Activated CD8-positive, alpha-beta memory T cell treated with anti-CD3 and anti-CD28 coated beads for 36 hours (primary cell): ENCODE measurements at regions not wholly inside any gene's neighbourhood (a gene's known extent, or its start where the extent isn't known, plus 50 kb on each side); places are given as distances from the start of the nearest gene placed in this dataset.

ENCODE experiments used
- CTCF ChIA-PET: fragments of 350-600 bp; sonication (Branson Sonifier 250); formaldehyde crosslinking; loops from one replicate; lab custom pipeline; 2021; ENCODE audit warnings: antibody characterized with exemption; lab: Charles Lee
- POLR2A ChIA-PET: fragments of 350-600 bp; sonication (Branson Sonifier 250); formaldehyde crosslinking; loops from one replicate; lab custom pipeline; 2021; ENCODE audit warnings: antibody characterized with exemption; lab: Charles Lee

DNA sequence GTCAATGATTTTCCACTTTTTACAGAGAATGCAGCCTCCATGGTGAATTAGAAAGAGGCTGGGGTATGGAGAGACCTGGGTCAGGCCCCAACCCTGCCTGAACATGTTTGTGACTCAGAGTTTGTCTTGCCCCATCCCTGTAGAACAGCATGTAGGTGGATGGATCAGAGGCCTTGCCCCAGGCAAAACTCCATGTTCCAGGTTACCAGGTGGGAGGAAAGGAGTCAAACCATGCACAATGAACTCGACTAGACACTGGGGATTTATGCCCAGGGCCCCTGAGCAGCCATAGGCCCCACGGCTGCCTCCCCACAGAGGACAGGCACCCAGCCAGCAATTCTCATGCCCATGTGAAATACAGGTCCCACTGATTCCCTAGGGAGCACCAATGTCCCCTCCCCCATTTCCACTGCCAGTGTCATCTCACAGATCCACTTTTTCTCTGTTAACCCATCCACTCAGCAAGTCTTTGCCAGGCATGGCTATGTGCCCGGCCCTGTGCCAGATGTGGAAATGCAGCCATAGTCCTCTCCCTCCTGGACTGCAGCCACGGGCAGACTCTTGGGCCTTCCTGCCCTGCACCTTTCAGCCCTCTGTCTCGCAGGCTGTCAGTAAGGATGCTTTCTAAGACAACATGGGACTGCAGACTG, 737.8 kb upstream of the HS6ST1 start:
- POLR2A ChIA-PET: no interaction called here
- CTCF ChIA-PET: no interaction called here

DNA sequence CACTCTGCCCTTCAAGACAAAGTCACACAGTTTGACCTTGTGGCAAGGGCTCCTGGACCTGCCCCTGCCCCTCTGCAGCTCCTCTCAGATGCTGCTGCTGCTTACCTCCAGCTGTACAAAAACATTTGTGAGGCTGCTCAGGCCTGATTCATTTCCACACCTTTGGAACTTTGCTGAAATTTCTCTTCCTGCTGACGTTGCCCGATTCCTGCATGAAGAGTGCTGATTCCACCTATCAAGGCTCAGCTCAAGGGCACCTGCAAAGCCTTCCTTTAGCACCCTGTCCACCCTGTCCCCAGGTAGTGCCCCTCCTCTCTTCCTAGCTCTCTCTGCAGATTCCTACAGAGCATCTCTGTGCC, 738.3 kb upstream of the HS6ST1 start:
- ChIA-PET CTCF (no interaction called here), POLR2A (no interaction called here)

DNA sequence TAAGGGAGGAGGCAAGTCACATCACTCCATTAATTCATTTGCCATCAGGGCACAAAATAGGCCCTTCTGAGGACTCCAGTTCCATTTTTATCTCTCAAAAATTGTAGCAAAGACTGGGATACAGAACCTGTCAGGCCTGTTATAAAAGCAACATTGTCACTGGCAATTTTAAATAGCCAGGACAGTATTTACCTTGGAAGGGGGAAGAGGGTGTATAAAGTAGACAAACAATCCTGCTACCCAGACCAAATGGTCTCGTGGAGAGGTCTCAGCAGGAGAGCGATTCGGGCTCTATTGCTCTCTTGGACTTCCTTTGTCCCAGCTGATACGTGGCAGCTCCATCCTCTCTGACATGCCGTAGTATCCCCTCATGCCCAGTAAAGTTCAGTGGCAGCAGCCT, 740.3 kb upstream of the HS6ST1 start:
- CTCF ChIA-PET: no interaction called here

DNA sequence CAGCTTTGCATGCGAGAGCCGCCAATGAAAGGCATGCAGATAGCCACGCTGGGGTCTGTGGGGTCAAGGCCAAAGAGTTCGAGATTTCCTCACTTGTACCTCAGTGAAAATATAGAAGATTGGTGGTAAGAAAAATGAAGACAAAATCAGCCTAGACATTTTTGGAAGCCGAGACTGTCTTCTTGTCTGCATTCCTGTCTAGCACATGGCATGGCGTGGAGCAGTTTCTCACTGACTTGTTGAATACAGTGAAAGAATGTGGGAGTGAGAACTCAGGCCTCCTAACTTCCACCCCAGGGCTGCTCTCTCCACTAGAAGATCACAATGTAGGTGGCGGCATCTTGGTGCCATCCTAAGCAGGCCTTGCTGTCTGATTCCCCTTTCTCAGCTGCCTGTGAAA, 740.8 kb upstream of the HS6ST1 start:
- ChIA-PET POLR2A (no interaction called here), CTCF (no interaction called here)

More for the DNA sequence above, 740.3 kb upstream of the HS6ST1 start:
- POLR2A ChIA-PET: no interaction called here

DNA sequence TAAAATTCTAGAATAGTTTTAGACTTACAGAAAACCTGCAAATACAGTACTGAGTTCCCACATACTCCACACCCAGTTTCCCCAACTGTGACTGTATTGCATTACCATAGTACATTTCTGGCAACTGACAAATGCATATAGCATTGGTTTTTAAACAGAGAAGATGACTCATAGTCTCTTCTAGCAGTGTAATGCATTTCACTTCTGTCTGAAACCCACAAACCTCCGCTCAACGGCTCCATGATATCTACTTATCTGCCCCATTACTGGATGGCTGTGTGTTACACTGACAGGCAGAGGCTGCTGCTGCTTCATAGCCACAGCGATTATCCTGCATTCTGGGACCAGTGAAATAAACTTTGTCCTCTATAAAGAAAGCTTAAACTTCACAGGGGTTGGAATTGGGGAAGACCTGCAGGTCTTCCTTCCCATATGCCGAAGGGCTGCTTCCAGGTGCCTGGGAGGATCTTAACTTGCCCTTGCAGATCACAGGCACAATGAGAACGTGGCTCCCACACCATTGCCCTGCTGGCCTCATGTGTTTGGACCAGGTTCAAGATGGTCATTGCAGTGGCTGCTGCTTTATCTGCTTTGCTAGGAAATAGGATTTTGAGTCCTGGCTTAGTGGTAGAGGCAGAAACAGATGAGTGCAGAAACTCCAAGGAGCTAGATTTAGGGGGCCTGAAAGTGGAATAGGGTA, 742.6 kb upstream of the HS6ST1 start:
- CTCF ChIA-PET: no interaction called here
- POLR2A ChIA-PET: no interaction called here

DNA sequence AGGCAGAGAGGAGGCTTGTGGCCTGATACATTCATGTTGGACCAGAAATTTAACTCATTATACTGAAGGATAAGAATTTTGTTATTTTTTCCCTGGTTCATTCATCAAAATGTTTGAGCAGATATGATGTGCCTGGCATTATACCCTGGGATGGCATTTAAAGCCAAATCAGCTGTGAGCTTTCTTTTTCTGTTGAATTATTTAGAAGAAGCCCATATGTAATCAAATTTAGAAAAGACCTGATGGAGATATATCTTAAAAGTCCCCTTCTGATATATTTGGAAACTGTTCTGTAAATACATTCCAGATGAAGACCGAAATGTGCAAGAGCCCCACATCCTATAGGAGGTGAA, 743.1 kb upstream of the HS6ST1 start:
- ChIA-PET CTCF (no interaction called here), POLR2A (no interaction called here)

DNA sequence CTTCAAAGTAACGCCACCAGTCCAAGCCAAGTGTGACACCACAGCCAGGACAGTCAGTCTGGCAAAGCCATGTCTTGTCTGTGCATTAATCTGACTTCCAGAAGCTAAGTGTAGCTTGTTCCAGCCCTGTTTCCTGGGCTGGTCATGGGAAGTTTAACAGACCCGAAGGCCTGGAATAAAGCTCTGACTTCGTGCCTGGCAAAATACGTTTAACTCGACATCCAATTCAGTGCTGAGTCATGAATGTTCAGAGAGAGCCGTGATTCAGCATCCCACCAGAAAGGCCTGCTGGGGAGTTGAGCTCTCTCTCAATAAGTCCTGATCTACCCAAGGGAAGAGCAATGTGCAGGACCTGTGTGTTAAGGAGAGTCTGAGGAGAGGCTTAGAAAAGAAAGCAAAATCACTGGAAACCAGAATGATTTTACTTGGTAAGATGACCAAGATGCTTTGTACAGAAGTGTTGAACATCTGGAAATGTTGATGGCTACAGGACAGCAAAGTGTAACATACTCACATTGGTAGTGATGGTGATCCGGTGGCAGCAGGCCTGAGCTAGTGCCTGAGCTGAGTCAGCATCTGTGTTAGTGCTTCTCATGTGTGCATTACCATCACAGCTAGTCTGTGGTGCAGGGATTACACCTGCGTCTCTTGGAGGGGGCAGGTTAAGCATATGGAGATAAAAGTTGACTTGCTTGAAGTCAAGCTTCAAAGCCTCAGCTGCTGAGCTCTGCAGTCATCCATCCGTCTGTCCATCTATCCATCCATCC, 743.7 kb upstream of the HS6ST1 start:
- POLR2A ChIA-PET: no interaction called here
- CTCF ChIA-PET: no interaction called here

DNA sequence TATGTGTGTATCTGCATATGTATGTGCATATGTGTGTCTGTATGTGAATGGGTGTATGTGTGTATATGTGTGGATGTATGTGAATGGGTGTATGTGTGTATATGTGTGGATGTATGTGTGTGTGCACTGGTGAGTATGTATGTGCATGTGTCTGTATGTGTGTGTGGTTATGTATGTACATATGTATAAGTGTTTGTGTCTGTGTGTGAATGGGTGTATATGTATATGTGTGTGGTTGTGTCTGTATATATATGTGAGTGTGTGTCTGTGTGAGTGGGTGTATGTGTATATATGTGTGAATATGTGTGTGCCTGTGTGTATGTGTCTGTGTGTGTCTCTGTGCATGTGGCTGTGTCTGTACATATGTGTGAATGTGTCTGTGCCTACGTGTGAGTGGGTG, 748.4 kb upstream of the HS6ST1 start:
- CTCF ChIA-PET: no interaction called here
- POLR2A ChIA-PET: no interaction called here

DNA sequence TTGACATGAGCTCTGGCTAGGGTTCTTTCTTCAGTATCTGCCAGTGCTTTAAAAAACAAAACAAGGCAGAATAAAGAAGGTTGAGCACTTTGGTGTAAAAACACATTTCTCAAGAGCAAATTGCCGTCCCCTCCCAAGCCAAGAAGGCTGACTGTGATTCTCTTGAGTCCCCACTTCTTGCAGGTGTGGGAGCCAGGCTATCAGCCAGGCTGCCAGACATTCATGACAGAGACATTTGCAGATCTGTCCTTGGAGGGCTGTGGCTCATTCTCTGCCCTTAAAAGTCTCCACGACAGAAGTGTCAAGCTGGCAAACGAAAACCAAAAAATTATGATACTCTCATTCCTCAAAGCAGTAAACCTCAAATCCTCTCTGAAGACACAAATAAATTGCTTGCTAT, 749.3 kb upstream of the HS6ST1 start:
- ChIA-PET CTCF (no interaction called here), POLR2A (no interaction called here)

DNA sequence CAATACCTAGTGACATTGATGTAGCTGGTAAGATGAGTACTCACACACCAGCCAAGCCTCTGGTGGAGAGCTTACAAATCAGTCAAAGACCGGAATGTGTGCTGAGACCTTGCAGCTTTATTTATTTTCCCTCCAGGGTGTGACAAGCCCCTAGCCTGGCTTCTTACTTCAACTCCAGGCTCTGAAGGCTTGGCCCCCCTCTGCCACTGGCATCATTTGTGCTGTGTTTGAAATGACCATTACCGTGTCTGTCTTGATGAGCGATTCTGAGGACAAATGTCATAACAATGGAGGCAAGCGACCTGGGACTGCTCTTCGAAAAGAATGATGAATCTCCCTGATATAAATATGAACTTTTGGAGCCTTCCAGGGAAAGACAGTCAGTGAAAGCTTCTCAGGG, 749.9 kb upstream of the HS6ST1 start:
- ChIA-PET CTCF (no interaction called here), POLR2A (no interaction called here)

DNA sequence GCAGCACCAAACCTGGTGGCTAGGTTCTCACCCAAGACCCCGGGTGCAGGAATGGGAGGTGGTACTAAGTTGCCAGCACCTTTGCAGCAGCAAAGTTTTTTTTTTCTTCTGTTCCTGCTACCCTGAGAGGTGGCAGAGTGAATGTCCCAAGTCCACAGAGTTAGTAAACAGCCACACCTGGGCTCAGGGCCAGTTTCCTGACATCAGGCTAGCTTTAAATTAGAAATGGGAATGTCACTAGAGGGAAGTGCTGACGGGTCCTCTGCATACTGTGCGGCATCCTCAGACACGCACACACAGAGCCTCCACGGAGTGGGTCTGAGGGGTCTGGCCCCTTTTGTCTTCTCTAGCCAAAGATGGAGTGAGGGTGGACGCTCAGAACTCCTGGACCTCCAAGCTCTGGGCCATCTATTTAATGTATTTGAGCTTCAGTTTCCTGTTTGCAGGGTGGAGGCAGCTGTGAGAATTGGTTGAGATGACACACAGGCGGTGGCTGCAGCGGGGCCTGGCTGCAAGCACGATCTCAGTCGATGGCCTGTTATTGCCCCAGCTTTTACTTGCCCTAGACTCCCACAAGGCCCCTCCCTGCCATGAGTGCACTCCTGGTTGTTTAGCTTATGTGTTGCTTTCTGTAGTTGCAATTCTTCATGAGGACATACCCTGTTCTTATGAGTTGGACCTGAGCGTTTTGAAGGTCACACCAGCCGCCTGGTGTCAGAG, 751.4 kb upstream of the HS6ST1 start:
- CTCF ChIA-PET: no interaction called here
- POLR2A ChIA-PET: no interaction called here

DNA sequence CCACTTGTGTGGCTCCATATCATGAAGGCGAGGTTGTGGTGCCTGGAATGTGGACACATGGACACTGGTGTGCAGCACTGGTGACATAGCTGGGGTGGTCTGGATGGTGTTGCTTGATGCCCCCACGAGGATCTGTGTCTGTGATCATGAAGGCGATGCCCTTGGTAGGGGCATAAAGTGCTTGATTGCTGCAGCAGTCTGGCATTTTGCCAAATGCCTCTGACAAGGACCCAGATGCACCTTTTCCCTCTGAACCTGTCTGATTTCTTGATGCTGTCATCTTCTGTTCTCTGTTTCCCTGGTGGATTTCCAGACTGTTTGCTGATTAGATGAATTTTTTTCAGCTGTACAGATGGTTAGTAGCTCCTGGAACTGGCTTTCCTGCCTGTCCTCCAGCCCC, 752.0 kb upstream of the HS6ST1 start:
- ChIA-PET CTCF (no interaction called here), POLR2A (no interaction called here)

DNA sequence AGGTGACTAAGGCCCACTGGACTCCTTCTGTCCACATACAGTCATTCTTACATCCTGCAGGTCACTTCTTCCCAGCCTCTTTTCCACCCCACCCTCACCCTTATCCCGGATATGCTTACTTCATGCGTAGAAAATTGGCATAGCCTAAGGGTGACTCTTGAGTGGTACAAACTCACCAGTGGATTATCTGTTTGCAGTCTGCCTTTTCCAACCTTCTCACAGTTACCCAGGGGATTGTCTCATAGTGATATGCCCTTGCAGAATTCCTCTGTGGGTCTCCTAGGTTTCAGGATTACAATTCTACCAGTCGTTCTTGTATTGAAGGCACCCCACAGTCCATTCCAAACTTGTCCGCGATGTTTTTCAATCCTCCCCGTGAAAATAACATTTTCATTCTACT, 752.9 kb upstream of the HS6ST1 start:
- ChIA-PET POLR2A (no interaction called here), CTCF (no interaction called here)

DNA sequence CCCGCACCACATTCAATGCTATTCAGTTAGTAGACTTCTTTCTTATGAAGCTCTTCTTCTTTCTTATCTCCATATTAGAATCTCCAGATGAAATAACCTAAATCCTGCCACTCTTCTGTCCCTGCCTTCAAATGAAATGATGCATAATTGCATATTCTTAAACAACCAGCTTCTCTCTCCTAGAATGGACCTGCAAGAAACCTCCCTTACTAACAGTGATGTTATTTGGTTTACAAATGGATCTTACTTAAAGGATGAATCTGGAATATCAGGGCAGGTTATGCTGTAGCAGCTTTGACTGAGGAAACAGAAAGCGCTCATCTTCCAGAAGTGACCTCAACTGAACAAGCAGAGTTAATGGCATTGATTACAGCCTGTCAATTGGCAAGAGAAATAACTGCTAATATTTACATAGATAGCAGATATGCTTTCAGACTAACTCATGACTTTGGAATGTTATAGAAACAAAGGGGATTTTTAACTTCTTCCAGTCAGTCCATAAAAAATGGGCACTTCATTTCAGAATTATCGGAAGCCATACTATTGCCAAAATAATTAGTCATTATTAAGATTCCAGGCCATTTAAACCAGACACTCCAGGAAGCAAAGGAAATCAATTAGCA, 755.7 kb upstream of the HS6ST1 start:
- POLR2A ChIA-PET: no interaction called here
- CTCF ChIA-PET: no interaction called here

DNA sequence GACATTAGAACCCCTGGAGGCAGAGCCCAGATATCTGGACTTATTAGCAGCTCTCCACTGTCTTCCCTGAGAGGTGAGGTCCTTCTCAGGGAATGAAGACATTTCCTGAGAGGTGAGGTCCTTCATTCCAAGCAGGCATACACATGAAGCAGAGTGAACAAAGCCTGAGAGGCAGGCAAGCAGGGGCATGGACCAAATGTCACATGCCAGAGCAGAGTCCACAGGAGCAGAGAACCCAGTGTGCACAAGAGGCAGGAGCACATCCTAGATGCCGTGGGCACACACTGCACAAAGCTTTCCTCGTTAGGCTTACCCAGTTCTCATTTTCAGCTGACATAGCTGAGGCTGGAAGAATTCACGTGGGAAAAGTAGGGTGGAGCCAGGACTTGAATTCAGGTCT, 759.9 kb upstream of the HS6ST1 start:
- ChIA-PET CTCF (no interaction called here), POLR2A (interaction anchor here (0.7 kb wide), 1 partner anchor 508 kb away, joined by 7 read pairs; no protein-coding TSS in a partner anchor)

DNA sequence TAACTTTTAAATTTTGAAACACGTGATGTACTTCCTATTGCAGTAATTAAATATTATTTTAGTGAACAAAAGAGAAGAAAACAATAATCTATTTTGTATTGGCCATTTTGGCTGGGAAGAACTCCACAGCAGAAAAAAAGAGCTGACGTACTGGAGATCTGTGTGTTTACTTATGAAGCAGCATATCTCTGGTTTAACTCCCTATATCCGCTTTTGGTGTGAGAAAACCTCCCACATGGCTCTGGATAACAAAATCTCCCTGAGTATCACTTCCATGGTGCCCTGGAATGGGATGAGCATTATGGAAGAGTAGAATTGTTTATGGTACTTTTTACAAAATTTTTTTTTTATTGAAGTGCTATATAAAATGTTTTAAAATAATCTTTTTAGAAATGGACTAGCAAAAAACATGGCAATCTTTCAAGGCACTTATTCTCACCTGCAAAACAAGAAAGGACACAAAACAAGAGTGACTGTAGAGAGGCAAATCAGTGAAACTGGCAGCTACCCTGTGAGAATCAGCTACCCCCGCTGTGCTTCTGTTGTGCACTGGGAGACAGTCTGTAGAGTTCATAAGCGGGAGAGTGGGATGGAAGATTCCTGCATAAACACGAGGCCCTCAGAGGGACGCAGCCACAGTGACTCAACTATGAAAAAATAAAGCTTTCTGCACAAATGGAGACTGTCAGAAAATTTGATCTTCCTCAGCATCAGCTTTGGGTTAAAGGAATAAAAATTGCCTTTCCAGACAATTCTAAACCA, 762.2 kb upstream of the HS6ST1 start:
- CTCF ChIA-PET: no interaction called here
- POLR2A ChIA-PET: no interaction called here

DNA sequence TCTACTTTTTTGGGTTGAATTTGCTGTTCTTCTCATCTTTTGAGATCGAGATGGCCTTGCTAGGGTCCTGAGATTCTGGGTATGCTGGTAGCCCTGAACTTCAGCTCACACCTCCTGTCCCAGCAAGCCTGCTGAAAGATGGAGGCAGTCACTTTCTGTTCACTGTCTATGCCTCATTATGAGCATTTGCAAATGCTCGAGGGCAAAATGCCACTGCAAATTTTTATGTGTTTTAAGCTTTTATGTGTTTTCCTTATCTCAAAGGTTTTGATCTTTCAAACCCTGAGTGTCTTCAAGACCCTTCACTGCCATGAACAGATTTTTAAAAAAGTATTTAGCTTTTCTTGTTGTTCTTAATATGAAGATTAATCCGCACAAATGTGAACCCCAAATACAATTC, 766.7 kb upstream of the HS6ST1 start:
- ChIA-PET POLR2A (no interaction called here), CTCF (no interaction called here)

DNA sequence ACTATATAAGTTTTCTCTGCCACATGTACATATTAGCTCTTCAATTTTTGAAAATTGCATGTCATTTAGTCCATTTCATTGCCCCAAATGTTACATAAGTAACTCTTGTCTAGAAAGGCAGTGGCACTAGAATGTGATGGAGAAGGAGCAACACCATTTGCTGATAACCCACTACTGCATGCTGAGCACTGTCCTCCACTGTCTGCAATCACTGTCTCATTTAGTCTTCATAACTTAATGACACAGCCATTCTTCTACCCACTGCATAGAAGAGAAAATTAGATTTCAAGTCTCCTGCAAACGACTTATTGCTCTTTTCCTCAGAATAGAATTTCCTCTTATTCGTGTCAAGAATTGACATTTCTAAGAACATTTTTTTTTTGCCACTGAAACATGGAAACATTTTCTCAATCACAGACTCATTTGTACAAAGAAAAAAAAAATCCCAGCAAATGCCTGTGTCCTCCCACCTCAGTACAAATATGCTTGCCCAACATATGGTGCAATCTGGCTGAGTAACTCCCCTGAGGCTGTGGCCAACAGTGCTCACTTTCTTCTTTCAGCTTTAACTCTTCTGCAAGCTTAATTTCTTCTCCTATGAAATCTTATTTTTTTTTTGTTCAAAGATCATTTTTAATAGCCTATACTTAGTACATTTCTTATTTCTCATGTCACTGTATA, 768.6 kb upstream of the HS6ST1 start:
- ChIA-PET POLR2A (no interaction called here), CTCF (no interaction called here)

DNA sequence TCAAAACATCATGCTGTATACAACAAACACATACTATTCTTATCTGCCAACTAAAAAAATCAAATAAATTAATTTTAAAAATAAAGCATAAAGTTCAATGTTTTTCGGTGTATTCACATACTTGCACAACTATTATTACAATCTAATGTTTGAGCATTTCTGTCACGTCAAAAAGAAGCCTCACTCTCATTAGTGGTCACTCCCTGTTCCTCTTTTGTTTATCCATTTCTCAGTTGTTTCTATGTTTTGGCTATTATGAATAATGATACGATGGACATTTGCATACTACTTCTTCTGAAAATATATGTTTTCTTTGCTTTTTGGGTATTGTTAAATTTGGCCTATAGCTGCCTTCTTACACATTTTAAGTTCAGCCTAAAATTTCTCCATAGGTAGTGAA, 773.0 kb upstream of the HS6ST1 start:
- ChIA-PET CTCF (no interaction called here), POLR2A (no interaction called here)
